ENCODE measurements at regions not wholly inside any gene's neighbourhood (a gene's known extent, or its start where the extent isn't known, plus 50 kb on each side); places are given as distances from the start of the nearest gene placed in this dataset.

DNA sequence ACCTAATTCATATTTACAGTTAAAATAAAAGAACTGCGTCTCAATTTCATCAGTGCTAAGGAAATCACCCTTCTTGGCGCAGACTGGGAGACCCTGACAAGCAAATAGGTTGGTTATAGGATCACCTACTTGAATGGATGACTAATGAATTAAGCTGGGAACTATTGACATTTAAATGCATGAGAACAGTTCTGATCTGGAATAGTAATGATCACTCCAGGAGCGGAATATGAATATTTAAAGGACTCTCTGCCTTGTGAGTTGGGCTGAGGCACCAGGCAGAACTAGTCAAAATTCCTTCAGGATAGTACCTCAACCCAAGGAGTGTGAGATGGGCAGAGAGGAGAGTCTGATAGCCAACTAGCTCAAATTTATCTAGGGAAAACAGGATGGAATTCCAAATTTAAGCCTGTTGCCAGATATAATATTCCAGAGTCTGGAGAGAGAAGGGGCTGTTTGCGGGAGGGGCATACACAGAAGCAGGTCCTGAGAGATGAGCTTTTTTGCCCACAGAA is 364.4 kb downstream of the CSNK1G3 start:
- TF ChIP-seq TAF1 (IDR thresholded peaks at IDR 0.05; ENCODE audit: borderline replicate concordance, insufficient read depth, low read length) (no peak), FOXP2 (optimal IDR thresholded peaks at IDR 0.05; ENCODE audit: borderline replicate concordance, extremely low read depth, extremely low read length, insufficient read depth) (no peak), SIN3A (IDR thresholded peaks at IDR 0.05; ENCODE audit: borderline replicate concordance, insufficient read depth, low read length) (no peak), REST (IDR thresholded peaks at IDR 0.05; ENCODE audit: insufficient read depth in 1 of 2, low read depth in 2 of 2, low read length in 2 of 2) (no peak), POLR2AphosphoS5 (IDR thresholded peaks at IDR 0.05; ENCODE audit: low read depth, low read length) (no peak)

DNA sequence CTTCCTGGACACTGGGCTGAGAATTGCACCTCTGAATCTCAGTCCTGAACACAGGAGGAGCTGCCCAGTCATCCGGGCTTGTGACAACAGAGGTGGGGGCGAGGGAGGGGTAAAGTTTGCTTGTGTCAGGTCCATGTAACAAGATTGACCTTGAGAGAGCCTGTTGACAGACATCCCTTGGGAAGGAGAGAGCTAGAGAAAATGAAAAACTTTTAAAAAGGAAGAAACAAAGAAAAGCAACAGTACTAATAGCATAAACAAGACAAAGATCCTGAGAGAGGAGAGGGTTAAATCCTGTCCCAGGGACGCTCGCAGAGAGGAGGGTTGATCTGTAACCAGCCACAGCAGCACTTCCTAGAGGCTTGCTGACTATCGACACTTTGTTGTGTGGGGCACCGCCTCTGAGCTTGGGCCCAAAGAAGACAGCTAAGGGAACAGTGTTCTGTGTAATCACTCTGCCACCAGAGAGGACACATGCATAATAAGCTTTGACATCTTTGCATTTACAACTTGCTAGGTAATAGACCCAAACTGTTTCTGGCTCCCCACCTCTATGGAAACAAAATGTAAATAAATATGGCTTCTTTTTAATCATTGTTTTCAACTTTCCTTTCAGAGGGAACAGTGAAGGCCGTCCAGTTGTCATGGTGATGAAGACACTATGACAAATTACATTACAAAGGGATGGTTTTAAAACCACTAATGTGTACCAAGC is 363.7 kb downstream of the CSNK1G3 start:
- TF ChIP-seq TAF1 (IDR thresholded peaks at IDR 0.05; ENCODE audit: borderline replicate concordance, insufficient read depth, low read length) (0 out of 2 replicates have a peak, but pooled peaks have one; percentile 17), FOXP2 (optimal IDR thresholded peaks at IDR 0.05; ENCODE audit: borderline replicate concordance, extremely low read depth, extremely low read length, insufficient read depth) (peak; percentile 19), SIN3A (IDR thresholded peaks at IDR 0.05; ENCODE audit: borderline replicate concordance, insufficient read depth, low read length) (0 out of 2 replicates have a peak, but pooled peaks have one; percentile 29), POLR2AphosphoS5 (IDR thresholded peaks at IDR 0.05; ENCODE audit: low read depth, low read length) (0 out of 2 replicates have a peak, but pooled peaks have one; percentile 24), REST (IDR thresholded peaks at IDR 0.05; ENCODE audit: insufficient read depth in 1 of 2, low read depth in 2 of 2, low read length in 2 of 2) (no peak)

DNA sequence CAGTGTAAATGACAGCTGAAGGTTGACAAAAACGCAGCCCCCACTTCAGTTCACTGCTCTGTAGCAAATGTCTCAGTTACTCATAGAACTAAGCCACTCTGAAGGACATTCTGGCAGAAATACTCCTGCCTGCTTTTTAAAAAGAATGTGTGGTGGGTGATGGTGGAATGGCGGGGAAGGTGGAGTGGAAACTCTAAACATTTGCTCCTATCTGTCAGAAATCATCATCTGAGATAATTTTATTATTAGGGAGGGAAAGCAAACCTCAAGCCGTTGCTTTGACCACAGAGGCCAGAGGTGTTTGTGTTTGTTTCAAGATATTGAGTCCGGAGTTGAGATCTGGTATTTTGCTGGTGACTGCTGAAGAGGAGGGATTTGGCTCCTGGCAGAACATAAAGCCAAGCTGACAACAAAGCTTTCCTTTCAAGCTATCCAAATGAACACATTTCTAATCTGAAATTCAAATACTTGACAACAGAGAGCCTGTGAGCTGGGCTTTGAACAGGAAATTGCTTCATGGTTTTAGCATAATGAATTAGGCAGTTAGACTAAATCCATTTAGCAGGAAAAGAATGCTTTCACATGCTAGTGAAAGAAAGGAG is 362.7 kb downstream of the CSNK1G3 start:
- TF ChIP-seq POLR2AphosphoS5 (IDR thresholded peaks at IDR 0.05; ENCODE audit: low read depth, low read length) (no peak), FOXP2 (optimal IDR thresholded peaks at IDR 0.05; ENCODE audit: borderline replicate concordance, extremely low read depth, extremely low read length, insufficient read depth) (no peak), REST (IDR thresholded peaks at IDR 0.05; ENCODE audit: insufficient read depth in 1 of 2, low read depth in 2 of 2, low read length in 2 of 2) (no peak), TAF1 (IDR thresholded peaks at IDR 0.05; ENCODE audit: borderline replicate concordance, insufficient read depth, low read length) (no peak), SIN3A (IDR thresholded peaks at IDR 0.05; ENCODE audit: borderline replicate concordance, insufficient read depth, low read length) (no peak)

DNA sequence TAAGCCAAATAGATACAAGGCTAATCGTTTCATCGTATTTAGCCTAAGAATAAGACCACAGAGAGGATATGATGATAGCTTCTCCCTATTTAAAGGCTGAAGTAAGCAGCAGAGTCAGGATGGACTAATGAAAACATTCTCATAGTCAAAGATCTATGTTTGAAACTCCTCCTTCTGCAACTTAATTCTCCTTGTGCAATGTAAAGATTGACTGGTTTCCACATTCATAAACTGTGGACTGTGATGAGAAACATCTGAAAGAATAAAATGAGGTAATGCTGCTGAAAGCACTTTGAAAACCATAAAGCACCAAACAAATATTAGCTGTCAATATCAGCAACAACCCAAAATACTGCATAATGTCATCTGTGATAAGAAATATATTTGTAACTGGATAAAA is 361.9 kb downstream of the CSNK1G3 start:
- TF ChIP-seq REST (IDR thresholded peaks at IDR 0.05; ENCODE audit: insufficient read depth in 1 of 2, low read depth in 2 of 2, low read length in 2 of 2) (no peak), FOXP2 (optimal IDR thresholded peaks at IDR 0.05; ENCODE audit: borderline replicate concordance, extremely low read depth, extremely low read length, insufficient read depth) (no peak), POLR2AphosphoS5 (IDR thresholded peaks at IDR 0.05; ENCODE audit: low read depth, low read length) (no peak), TAF1 (IDR thresholded peaks at IDR 0.05; ENCODE audit: borderline replicate concordance, insufficient read depth, low read length) (no peak), SIN3A (IDR thresholded peaks at IDR 0.05; ENCODE audit: borderline replicate concordance, insufficient read depth, low read length) (no peak)
